OCI-LY3 (cell line): ENCODE measurements at regions not wholly inside any gene's neighbourhood (a gene's known extent, or its start where the extent isn't known, plus 50 kb on each side); places are given as distances from the start of the nearest gene placed in this dataset.
"Not testable (repeated sequence)": the region's sequence is repeated elsewhere in the genome, so short reads cannot be mapped to it uniquely, and the experiment has no call there.

Source experiments
- H2AFZ ChIP-seq: fragments of 200-600, 300-600 bp; shearing (Covaris generic); 2 replicates; pipeline ENCODE4 v1.6.0; 2014; ENCODE audit warnings: antibody characterized with exemption, low read depth, low read length
- H3K27ac ChIP-seq: fragments of 200-600, 300-600 bp; sonication (generic); 2 replicates; pipeline ENCODE4 v1.5.1; 2014; ENCODE audit warnings: mild to moderate bottlenecking, low read length, moderate library complexity, mixed read lengths
- H3K27me3 ChIP-seq: fragments of 200-600, 300-600 bp; sonication (generic); 2 replicates; pipeline ENCODE4 v1.6.1; 2014; ENCODE audit warnings: low read depth, low read length, mixed read lengths
- H3K36me3 ChIP-seq: fragments of 200-600, 300-600 bp; sonication (generic); replicated peaks from 2 replicates; pipeline ENCODE3; 2014; ENCODE audit warnings: low read depth, low read length, mixed read lengths
- H3K4me1 ChIP-seq: fragments of 300-600, 200-600 bp; sonication (generic); 2 replicates; pipeline ENCODE4 v1.6.1; 2014; ENCODE audit warnings: low read length, mixed read lengths
- H3K4me2 ChIP-seq: fragments of 200-600, 300-600 bp; sonication (generic); 2 replicates; pipeline ENCODE4 v1.6.1; 2014; ENCODE audit warnings: low read length, mixed read lengths
- H3K4me3 ChIP-seq: fragments of 300-600, 200-600 bp; sonication (generic); 2 replicates; pipeline ENCODE4 v1.5.1; 2014; ENCODE audit warnings: antibody characterized with exemption, mild to moderate bottlenecking, low read length, moderate library complexity
- H3K79me2 ChIP-seq: fragments of 300-600, 200-600 bp; shearing (Covaris generic); 2 replicates; pipeline ENCODE4 v1.6.1; 2014; ENCODE audit warnings: mild to moderate bottlenecking, low read length, mixed read lengths
- H3K9ac ChIP-seq: fragments of 300-600, 200-600 bp; shearing (Covaris generic); 2 replicates; pipeline ENCODE4 v1.6.0; 2014; ENCODE audit warnings: mild to moderate bottlenecking, low read length, moderate library complexity
- H3K9me3 ChIP-seq: fragments of 200-600, 300-600 bp; shearing (Covaris generic); 2 replicates; pipeline ENCODE4 v1.6.1; 2014; ENCODE audit warnings: low read length, mixed read lengths; ENCODE audit not compliant: insufficient read depth
- H4K20me1 ChIP-seq: fragments of 200-600, 300-600 bp; sonication (generic); 2 replicates; pipeline ENCODE4 v1.6.1; 2016; ENCODE audit warnings: low read length, mixed read lengths; ENCODE audit not compliant: insufficient read depth
- CTCF ChIP-seq: fragments of 200-600, 300-600 bp; sonication (generic); IDR thresholded peaks from 2 replicates; pipeline ENCODE4 v1.5.1; 2014; ENCODE audit warnings: antibody characterized with exemption, low read length, low read depth
- EZH2phosphoT487 ChIP-seq: fragments of 200-600 bp; shearing (Covaris generic); IDR thresholded peaks from 2 replicates; pipeline ENCODE4 v1.6.1; 2018; ENCODE audit warnings: antibody characterized with exemption, mixed run types, low read depth

GRCh38 chr6:21873562-21873961 lies 280.0 kb downstream of the SOX4 start:
- Histone ChIP-seq H3K4me2 (no peak overlapping the region), H3K79me2 (no peaks in the 10 kb centered on the region), H2AFZ (no peak overlapping the region), H3K27me3 (no peaks in the 10 kb centered on the region), H3K27ac (no peak overlapping the region), H3K9ac (no peak overlapping the region), H3K36me3 (no peaks in the 10 kb centered on the region), H3K4me3 (no peak overlapping the region), H3K9me3 (no peaks in the 10 kb centered on the region), H4K20me1 (no peaks in the 10 kb centered on the region), H3K4me1 (peaks cover 6% of the 10 kb centered on the region; the same call in 1 of the 2 replicates)
- TF ChIP-seq CTCF = no peak
- TF ChIP-seq EZH2phosphoT487 = no peak

GRCh38 chr6:21874372-21874771 lies 280.8 kb downstream of the SOX4 start:
- no peaks in the 10 kb centered on the region for H3K36me3 ChIP-seq
- no peak overlapping the region for H3K27ac ChIP-seq
- TF ChIP-seq CTCF = no peak
- H3K9me3 ChIP-seq = no peaks in the 10 kb centered on the region
- H3K9ac ChIP-seq = no peak overlapping the region
- peaks cover 6% of the 10 kb centered on the region; the same call in 1 of the 2 replicates for H3K4me1 ChIP-seq
- H3K79me2 ChIP-seq = no peaks in the 10 kb centered on the region
- no peaks in the 10 kb centered on the region for H3K27me3 ChIP-seq
- no peak overlapping the region for H3K4me2 ChIP-seq
- H3K4me3 ChIP-seq = no peak overlapping the region
- H2AFZ ChIP-seq = no peak overlapping the region
- H4K20me1 ChIP-seq = no peaks in the 10 kb centered on the region

- H3K9me3 ChIP-seq, H3K9ac ChIP-seq, H4K20me1 ChIP-seq, H3K27ac ChIP-seq, H2AFZ ChIP-seq, H3K27me3 ChIP-seq, H3K79me2 ChIP-seq, H3K4me2 ChIP-seq, H3K36me3 ChIP-seq, H3K4me3 ChIP-seq, H3K4me1 ChIP-seq: not testable (repeated sequence)
These were observed 283.5 kb downstream of the SOX4 start for GRCh38 chr6:21877037-21877436.

DNA sequence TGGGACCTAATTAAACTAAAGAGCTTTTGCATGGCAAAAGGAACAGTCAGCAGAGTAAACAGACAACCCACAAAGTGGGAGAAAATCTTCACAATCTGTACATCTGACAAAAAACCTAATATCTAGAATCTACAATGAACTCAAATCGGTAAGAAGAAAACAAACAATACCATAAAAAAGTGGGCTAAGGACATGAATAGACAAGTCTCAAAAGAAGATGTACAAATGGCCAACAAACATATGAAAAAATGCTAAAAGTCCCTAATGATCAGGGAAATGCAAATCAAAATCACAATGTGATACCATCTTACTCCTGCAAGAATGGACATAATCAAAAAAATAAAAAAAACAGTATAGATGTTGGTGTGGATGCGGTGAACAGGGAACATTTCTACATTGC lies 286.7 kb downstream of the SOX4 start:
- H3K27ac ChIP-seq, H3K36me3 ChIP-seq, H3K4me3 ChIP-seq, H2AFZ ChIP-seq, H3K79me2 ChIP-seq, H3K4me1 ChIP-seq, H3K9ac ChIP-seq, H4K20me1 ChIP-seq, H3K4me2 ChIP-seq, H3K9me3 ChIP-seq, H3K27me3 ChIP-seq: not testable (repeated sequence)

GRCh38 chr6:21881969-21882465 lies 288.5 kb downstream of the SOX4 start:
- Histone ChIP-seq H3K27me3 (no peaks in the 10 kb centered on the region), H3K4me2 (no peak overlapping the region), H3K36me3 (no peaks in the 10 kb centered on the region), H2AFZ (no peak overlapping the region), H3K4me3 (no peak overlapping the region), H4K20me1 (no peaks in the 10 kb centered on the region), H3K79me2 (no peaks in the 10 kb centered on the region), H3K27ac (no peak overlapping the region), H3K9ac (no peak overlapping the region), H3K4me1 (no peaks in the 10 kb centered on the region), H3K9me3 (no peaks in the 10 kb centered on the region)
- TF ChIP-seq EZH2phosphoT487 (no peak), CTCF (no peak)
